Prostate gland (tissue), 2 donors: ENCODE measurements at regions not wholly inside any gene's neighbourhood (a gene's known extent, or its start where the extent isn't known, plus 50 kb on each side); places are given as distances from the start of the nearest gene placed in this dataset.

Source experiments
- DNase-seq: peaks from one replicate; pipeline ENCODE4 v3.0.0-alpha.2; 2019; ENCODE audit warnings: low spot score
- H3K27ac ChIP-seq, 2 donors: fragments of 200-600 bp; sonication (generic); 2 replicates each; pipeline ENCODE4 v1.5.1; 2017 to 2019
- H3K27me3 ChIP-seq: fragments of 200-600 bp; sonication (generic); replicated peaks from 2 replicates; pipeline ENCODE4 v1.5.1; 2019; ENCODE audit not compliant: insufficient read depth
- H3K36me3 ChIP-seq, 2 donors: fragments of 200-600 bp; sonication (generic); 1 replicate in 1 of 2; 2 replicates in 1 of 2; pipeline versions ENCODE4 v1.5.1 to v1.8.1; 2017 to 2019
- H3K4me1 ChIP-seq: fragments of 200-600 bp; sonication (generic); replicated peaks from 2 replicates; pipeline ENCODE4 v1.5.1; 2019
- H3K4me3 ChIP-seq, 2 donors: fragments of 200-600 bp; sonication (generic); 2 replicates each; pipeline ENCODE4 v1.5.1; 2017 to 2019
- H3K9me3 ChIP-seq: fragments of 200-600 bp; sonication (generic); 2 replicates; pipeline ENCODE4 v1.5.1; 2017
- CTCF ChIP-seq, 4 experiments: fragments of 200-600 bp in 2 of 4; fragments of 450-650 bp in 2 of 4; sonication (generic) in 2 of 4; IDR thresholded peaks; 1 replicate in 3 of 4; 2 replicates in 1 of 4; pipeline ENCODE4 v1.5.1; 2016 to 2019; ENCODE audit warnings: antibody characterized with exemption in 4 of 4, mild to moderate bottlenecking in 2 of 4, moderate library complexity in 2 of 4
- POLR2A ChIP-seq: fragments of 450-650 bp; IDR thresholded peaks from one replicate; pipeline ENCODE4 v1.6.1; 2016; ENCODE audit warnings: antibody characterized with exemption, mild to moderate bottlenecking
- POLR2AphosphoS5 ChIP-seq: sonication (generic); formaldehyde crosslinking; IDR thresholded peaks from one replicate; pipeline ENCODE4 v1.6.1; 2017; ENCODE audit warnings: antibody characterized with exemption
- WGBS: methylation state at CpG from one replicate; pipeline ENCODE4 v1.1.5; 2018; 5-methylcytosine and 5-hydroxymethylcytosine counted together
- intact Hi-C: fragments of 100-400 bp; cut with DNase I; formaldehyde crosslinking; loops from one replicate; pipeline ENCODE4 v1.14.2; 2022

GRCh38 chr2:238684362-238685326, 163.2 kb upstream of the TWIST2 start:
- H3K4me1 ChIP-seq: no peaks in the 10 kb centered on the region
- H3K4me3 ChIP-seq: no peak overlapping the region
- no peaks in the 10 kb centered on the region for H3K9me3 ChIP-seq
- H3K27ac ChIP-seq: no peak overlapping the region
- no peaks in the 10 kb centered on the region for H3K36me3 ChIP-seq
- WGBS: 39% methylated on average over 8 of the region's 8 CpGs
- H3K27me3 ChIP-seq: no peaks in the 10 kb centered on the region
- no peak for DNase-seq
- TF ChIP-seq POLR2A: no peak
- TF ChIP-seq CTCF (IDR thresholded peaks at IDR 0.05): no peak
- no peak for TF ChIP-seq POLR2AphosphoS5
- intact Hi-C loops: loop anchor here (10.0 kb wide), 1 partner anchor 80 kb away; no protein-coding TSS in a partner anchor

GRCh38 chr2:238685327-238685709, 162.6 kb upstream of the TWIST2 start:
- Histone ChIP-seq H3K9me3 (no peaks in the 10 kb centered on the region), H3K36me3 (no peaks in the 10 kb centered on the region), H3K4me1 (no peaks in the 10 kb centered on the region), H3K4me3 (no peak overlapping the region), H3K27me3 (no peaks in the 10 kb centered on the region), H3K27ac (no peak overlapping the region)
- no peak for TF ChIP-seq POLR2A
- TF ChIP-seq POLR2AphosphoS5: no peak
- no peak for TF ChIP-seq CTCF (IDR thresholded peaks at IDR 0.05)
- no peak for DNase-seq
- 97% methylated on average over 4 of the region's 4 CpGs for WGBS
- intact Hi-C loops: loop anchor here (10.0 kb wide), 1 partner anchor 81 kb away; no protein-coding TSS in a partner anchor

GRCh38 chr2:238685713-238686112, 162.2 kb upstream of the TWIST2 start:
- Histone ChIP-seq H3K36me3 (no peaks in the 10 kb centered on the region), H3K27me3 (no peaks in the 10 kb centered on the region), H3K27ac (no peak overlapping the region), H3K4me1 (no peaks in the 10 kb centered on the region), H3K9me3 (no peaks in the 10 kb centered on the region), H3K4me3 (no peak overlapping the region)
- DNase-seq: no peak
- WGBS: 87% methylated on average over 2 of the region's 2 CpGs
- intact Hi-C loops: loop anchor here (10.0 kb wide), 1 partner anchor 81 kb away; no protein-coding TSS in a partner anchor
- TF ChIP-seq POLR2A: no peak

- no peaks in the 10 kb centered on the region for H3K27me3 ChIP-seq
- no peak overlapping the region for H3K4me3 ChIP-seq
- no peaks in the 10 kb centered on the region for H3K36me3 ChIP-seq
- no peak for TF ChIP-seq POLR2A
- TF ChIP-seq POLR2AphosphoS5: no peak
- no peak for TF ChIP-seq CTCF (IDR thresholded peaks at IDR 0.05)
- WGBS: 95% methylated on average over 7 of the region's 7 CpGs
- no peaks in the 10 kb centered on the region for H3K9me3 ChIP-seq
- H3K27ac ChIP-seq: no peak overlapping the region
- DNase-seq: no peak
- no peaks in the 10 kb centered on the region for H3K4me1 ChIP-seq
- intact Hi-C loops: loop anchor here (10.0 kb wide), 1 partner anchor 81 kb away; no protein-coding TSS in a partner anchor
Measured at GRCh38 chr2:238686223-238686622, 161.7 kb upstream of the TWIST2 start.

GRCh38 chr2:238688193-238689153, 159.4 kb upstream of the TWIST2 start:
- 73% methylated on average over 24 of the region's 24 CpGs for whole genome bisulfite sequencing
- intact Hi-C loops: loop anchor here (10.0 kb wide), 1 partner anchor 84 kb away; no protein-coding TSS in a partner anchor
- no peak for TF ChIP-seq POLR2A
- TF ChIP-seq POLR2AphosphoS5: no peak
- no peak for TF ChIP-seq CTCF (IDR thresholded peaks at IDR 0.05)
- Histone ChIP-seq H3K9me3 (no peaks in the 10 kb centered on the region), H3K36me3 (no peaks in the 10 kb centered on the region), H3K27ac (no peak overlapping the region), H3K4me3 (no peak overlapping the region), H3K4me1 (no peaks in the 10 kb centered on the region), H3K27me3 (no peaks in the 10 kb centered on the region)
- DNase-seq: no peak
